ENCODE measurements at regions not wholly inside any gene's neighbourhood (a gene's known extent, or its start where the extent isn't known, plus 50 kb on each side); places are given as distances from the start of the nearest gene placed in this dataset.
"Not testable (repeated sequence)": the region's sequence is repeated elsewhere in the genome, so short reads cannot be mapped to it uniquely, and the experiment has no call there.

DNA sequence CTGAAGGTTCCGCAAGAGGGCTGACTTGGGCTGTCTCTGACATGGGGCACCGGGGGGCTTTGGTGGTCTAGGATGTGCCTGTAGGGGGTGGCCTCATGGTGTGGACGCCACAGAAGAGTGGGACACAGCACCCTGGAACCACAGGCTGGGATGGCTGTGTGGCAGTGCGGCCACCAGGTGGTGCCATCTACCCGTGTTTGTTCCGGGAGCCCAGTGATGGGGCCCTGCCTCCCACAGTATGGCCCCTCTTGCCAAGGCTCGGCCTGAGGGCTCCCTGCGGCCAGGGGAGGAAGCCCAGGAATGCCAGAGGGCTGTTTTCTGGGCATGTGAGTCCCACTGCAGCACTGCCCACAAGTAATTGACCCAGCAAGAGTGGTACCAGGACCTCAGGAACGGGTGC, 180.2 kb upstream of the AKAP13 start:
- not testable (repeated sequence) for TF ChIP-seq POLR2A (IDR thresholded peaks at IDR 0.05)
- TF ChIP-seq, protein P1, sequence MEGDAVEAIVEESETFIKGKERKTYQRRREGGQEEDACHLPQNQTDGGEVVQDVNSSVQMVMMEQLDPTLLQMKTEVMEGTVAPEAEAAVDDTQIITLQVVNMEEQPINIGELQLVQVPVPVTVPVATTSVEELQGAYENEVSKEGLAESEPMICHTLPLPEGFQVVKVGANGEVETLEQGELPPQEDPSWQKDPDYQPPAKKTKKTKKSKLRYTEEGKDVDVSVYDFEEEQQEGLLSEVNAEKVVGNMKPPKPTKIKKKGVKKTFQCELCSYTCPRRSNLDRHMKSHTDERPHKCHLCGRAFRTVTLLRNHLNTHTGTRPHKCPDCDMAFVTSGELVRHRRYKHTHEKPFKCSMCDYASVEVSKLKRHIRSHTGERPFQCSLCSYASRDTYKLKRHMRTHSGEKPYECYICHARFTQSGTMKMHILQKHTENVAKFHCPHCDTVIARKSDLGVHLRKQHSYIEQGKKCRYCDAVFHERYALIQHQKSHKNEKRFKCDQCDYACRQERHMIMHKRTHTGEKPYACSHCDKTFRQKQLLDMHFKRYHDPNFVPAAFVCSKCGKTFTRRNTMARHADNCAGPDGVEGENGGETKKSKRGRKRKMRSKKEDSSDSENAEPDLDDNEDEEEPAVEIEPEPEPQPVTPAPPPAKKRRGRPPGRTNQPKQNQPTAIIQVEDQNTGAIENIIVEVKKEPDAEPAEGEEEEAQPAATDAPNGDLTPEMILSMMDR (IDR thresholded peaks at IDR 0.05): not testable (repeated sequence)

All from uterus (tissue), 2 donors.